HG02973 (cell line): ENCODE measurements at regions not wholly inside any gene's neighbourhood (a gene's known extent, or its start where the extent isn't known, plus 50 kb on each side); places are given as distances from the start of the nearest gene placed in this dataset.

ENCODE experiments used
- ATAC-seq: cut with Tn5 transposase; IDR thresholded peaks from one replicate; pipeline ENCODE4 v1.9.1; 2021; ENCODE audit warnings: moderate library complexity; ENCODE audit not compliant: unreplicated experiment

- ATAC-seq: no peak
These were observed 400.0 kb upstream of the ADAMTS16 start for GRCh38 chr5:4740156-4740555.

- no peak for ATAC-seq
These were observed 381.6 kb upstream of the ADAMTS16 start for GRCh38 chr5:4758550-4758949.

GRCh38 chr5:4758996-4759395, 381.1 kb upstream of the ADAMTS16 start:
- no peak for ATAC-seq

GRCh38 chr5:4762316-4762715, 377.8 kb upstream of the ADAMTS16 start:
- ATAC-seq: no peak

- ATAC-seq: no peak
These were observed 374.7 kb upstream of the ADAMTS16 start for GRCh38 chr5:4765411-4765810.

DNA sequence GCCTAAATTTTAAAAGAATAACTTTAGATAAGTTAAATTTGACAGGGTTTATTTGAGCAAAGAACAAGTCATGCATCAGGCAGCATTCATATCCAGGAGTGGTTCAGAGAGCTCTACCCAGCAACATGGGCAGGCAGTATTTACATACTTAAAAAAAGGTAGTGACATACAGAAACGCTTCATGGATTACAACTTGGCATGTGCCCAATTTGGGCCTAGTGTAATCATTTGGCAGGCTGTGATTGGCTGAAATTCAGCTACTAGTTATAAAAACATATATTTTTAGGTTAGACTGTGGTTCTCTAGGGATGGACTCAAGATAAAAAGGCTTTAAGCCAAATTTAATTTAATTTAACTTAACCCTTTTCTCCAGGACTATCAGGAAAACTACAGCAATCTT, 374.0 kb upstream of the ADAMTS16 start:
- no peak for ATAC-seq

DNA sequence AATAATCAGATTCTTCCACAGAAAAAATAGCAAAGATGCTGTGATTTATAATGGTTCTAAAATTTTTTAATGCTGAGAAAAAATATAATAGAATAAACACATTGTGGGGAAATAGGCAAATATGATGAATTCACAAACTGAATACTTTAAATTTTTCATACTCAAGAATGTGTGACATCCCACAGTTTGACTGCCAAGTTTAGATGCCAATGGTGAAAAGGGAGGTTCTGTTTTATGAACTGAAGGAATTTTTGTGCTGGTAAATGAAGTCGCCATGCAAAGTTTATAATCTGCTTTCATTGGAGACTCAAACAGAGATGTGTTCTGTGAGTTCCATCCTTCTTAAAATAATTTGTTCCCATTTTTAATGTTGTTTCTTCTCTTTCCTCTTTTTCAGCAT, 367.5 kb upstream of the ADAMTS16 start:
- ATAC-seq: no peak

- ATAC-seq: no peak
These were observed 366.3 kb upstream of the ADAMTS16 start for GRCh38 chr5:4773827-4774317.

DNA sequence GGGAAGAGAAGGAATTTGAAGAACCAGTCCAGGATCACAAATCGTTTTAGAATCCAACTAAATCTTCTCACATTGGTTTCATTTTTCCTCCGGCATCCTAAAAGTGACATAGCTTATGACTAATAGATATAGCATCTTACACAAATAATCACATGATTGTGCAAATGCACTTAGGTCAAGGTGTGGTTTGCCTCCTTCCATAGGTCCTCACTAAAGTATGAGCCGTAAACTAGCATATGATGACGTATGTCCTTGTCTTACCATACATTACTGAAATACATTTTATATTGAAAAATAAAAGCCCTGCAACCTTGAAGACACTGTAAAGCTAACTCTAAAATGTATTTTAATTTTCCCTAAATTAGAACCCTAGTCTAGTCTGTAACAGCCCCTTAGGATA, 362.7 kb upstream of the ADAMTS16 start:
- ATAC-seq: no peak

GRCh38 chr5:4780633-4781032, 359.5 kb upstream of the ADAMTS16 start:
- no peak for ATAC-seq

DNA sequence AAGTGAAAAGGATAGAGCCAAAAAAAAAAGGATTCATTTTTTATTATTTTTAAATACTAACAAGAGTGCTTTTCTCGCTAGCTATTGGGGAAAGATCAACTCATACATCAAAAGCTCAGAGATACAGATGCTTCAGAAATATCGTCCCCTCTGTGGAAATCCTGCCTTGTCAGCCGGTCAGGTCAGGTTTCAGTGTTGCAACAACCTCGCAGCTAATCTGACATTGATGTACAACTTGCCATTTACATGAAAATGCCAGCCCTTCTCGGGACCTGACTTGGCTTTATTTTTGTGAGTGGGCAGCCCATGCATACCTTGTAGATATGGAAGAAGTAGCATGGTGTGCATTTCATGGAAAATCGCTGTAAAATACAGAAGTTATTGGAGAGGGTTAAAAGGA, 358.8 kb upstream of the ADAMTS16 start:
- ATAC-seq: no peak

DNA sequence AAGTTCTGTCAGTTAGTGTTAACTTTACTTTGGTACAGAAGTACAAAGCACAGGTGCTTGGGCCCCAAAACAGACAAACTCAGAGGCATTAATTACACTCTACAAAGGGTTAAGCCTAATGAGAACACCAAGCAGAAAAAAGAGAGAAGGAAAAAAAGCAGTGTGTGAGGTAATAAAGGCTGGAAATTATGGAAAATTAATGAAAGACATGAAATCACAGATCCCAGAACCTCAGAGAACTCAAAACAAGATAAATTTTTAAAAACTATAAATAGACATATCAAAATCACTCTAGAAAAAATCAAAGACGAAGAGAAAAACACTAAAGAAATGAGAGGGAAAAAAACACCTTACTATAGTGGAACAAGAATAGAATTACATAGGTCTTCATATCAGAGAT, 354.2 kb upstream of the ADAMTS16 start:
- ATAC-seq: no peak

GRCh38 chr5:4797445-4797844, 342.7 kb upstream of the ADAMTS16 start:
- ATAC-seq: no peak

- no peak for ATAC-seq
These were observed 338.1 kb upstream of the ADAMTS16 start for GRCh38 chr5:4802044-4802443.

- ATAC-seq: no peak
These were observed 335.3 kb upstream of the ADAMTS16 start for GRCh38 chr5:4804691-4805360.

DNA sequence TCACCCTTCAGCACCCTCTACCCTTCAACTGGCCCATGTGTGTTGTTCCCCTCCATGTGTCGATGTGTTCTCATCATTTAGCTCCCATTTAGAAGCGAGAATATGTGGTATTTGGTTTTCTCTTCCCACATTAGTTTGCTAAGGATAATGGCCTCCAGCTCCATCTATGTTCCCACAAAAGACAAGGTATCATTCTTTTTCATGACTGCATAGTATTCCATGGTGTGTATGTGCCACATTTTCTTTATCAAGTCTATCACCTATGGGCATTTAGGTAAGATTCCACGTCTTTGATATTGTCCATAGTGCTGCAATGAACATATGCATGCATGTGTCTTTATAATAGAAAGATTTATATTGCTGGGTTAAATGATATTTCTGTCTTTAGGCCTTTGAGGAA, 325.1 kb upstream of the ADAMTS16 start:
- no peak for ATAC-seq

DNA sequence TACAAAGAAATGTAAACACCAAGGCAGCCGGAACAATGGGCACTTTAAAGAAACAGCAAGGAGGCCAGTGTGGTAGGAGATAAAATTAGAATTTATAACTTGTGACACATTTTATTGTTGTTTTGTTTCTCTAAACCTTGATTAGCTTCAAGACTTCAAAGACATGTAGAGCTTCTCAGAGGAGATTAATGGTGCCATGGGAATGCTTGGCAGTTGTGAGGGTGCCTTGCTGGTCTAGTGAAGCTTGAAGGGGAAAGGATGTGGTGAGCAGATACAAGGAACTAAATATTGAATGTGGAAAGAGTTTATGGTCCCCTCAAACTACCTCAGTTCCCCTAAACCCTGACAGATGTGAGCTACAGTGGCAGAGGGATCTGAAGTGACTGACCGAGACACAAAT, 322.4 kb upstream of the ADAMTS16 start:
- no peak for ATAC-seq

GRCh38 chr5:4831325-4831724, 308.8 kb upstream of the ADAMTS16 start:
- ATAC-seq: no peak

- ATAC-seq: no peak
These were observed 307.7 kb upstream of the ADAMTS16 start for GRCh38 chr5:4832471-4832870.

GRCh38 chr5:4833104-4833738, 306.9 kb upstream of the ADAMTS16 start:
- ATAC-seq: no peak

- no peak for ATAC-seq
These were observed 302.6 kb upstream of the ADAMTS16 start for GRCh38 chr5:4837489-4838058.

DNA sequence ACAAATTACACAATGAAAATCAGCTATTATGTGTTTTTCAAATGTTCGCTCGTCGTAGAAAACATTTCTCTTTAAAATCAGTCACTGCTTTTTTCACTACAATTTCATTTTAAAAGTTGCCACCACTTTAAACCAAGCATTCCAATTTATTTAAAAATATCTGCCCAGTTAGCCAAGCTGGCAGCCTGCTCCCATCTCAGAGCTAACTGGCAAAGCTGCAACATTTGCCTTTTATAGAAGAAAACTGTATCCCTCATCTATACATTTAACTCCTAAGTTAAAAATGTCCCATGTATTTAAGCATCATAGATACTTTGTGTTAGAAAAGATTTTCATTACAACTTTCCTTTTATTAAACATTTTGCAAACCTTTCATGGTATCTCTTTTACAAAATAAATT, 294.9 kb upstream of the ADAMTS16 start:
- ATAC-seq: no peak
